Ammon's horn (tissue), 1 donor: ENCODE measurements at regions not wholly inside any gene's neighbourhood (a gene's known extent, or its start where the extent isn't known, plus 50 kb on each side); places are given as distances from the start of the nearest gene placed in this dataset.
"Not testable (repeated sequence)": the region's sequence is repeated elsewhere in the genome, so short reads cannot be mapped to it uniquely, and the experiment has no call there.

Experiments used
- DNase-seq: peaks from one replicate; pipeline ENCODE4 v3.0.0-alpha.2; 2016; ENCODE audit warnings: low spot score

- not testable (repeated sequence) for DNase-seq
These were observed 1009.6 kb downstream of the TMTC2 start for GRCh38 chr12:83696311-83696710.

GRCh38 chr12:83691730-83692129 lies 1005.0 kb downstream of the TMTC2 start:
- DNase-seq = no peak

- no peak for DNase-seq
These were observed 1003.8 kb downstream of the TMTC2 start for GRCh38 chr12:83690465-83690864.

- no peak for DNase-seq
These were observed 1002.6 kb downstream of the TMTC2 start for GRCh38 chr12:83689333-83689732.

- no peak for DNase-seq
These were observed 990.1 kb downstream of the TMTC2 start for GRCh38 chr12:83676781-83677295.

- DNase-seq = no peak
These were observed 980.0 kb downstream of the TMTC2 start for GRCh38 chr12:83666690-83667089.

GRCh38 chr12:83665634-83666218 lies 979.0 kb downstream of the TMTC2 start:
- no peak for DNase-seq

GRCh38 chr12:83664650-83665049 lies 977.9 kb downstream of the TMTC2 start:
- DNase-seq = peak; percentile 5

GRCh38 chr12:83660727-83661358 lies 974.1 kb downstream of the TMTC2 start:
- DNase-seq = no peak

- DNase-seq = no peak
These were observed 972.6 kb downstream of the TMTC2 start for GRCh38 chr12:83659321-83659720.

GRCh38 chr12:83656004-83656403 lies 969.3 kb downstream of the TMTC2 start:
- no peak for DNase-seq

GRCh38 chr12:83642205-83642604 lies 955.5 kb downstream of the TMTC2 start:
- no peak for DNase-seq

- no peak for DNase-seq
These were observed 955.1 kb downstream of the TMTC2 start for GRCh38 chr12:83641789-83642188.

GRCh38 chr12:83634726-83635267 lies 948.1 kb downstream of the TMTC2 start:
- DNase-seq = no peak

- no peak for DNase-seq
These were observed 943.8 kb downstream of the TMTC2 start for GRCh38 chr12:83630526-83630925.

- no peak for DNase-seq
These were observed 943.2 kb downstream of the TMTC2 start for GRCh38 chr12:83629931-83630330.

GRCh38 chr12:83622205-83622604 lies 935.5 kb downstream of the TMTC2 start:
- DNase-seq = no peak

- no peak for DNase-seq
These were observed 933.3 kb downstream of the TMTC2 start for GRCh38 chr12:83619973-83620372.

GRCh38 chr12:83615152-83615551 lies 928.4 kb downstream of the TMTC2 start:
- no peak for DNase-seq

GRCh38 chr12:83613586-83614110 lies 926.9 kb downstream of the TMTC2 start:
- no peak for DNase-seq

- no peak for DNase-seq
These were observed 916.4 kb downstream of the TMTC2 start for GRCh38 chr12:83603106-83603505.

GRCh38 chr12:83575326-83575725 lies 888.6 kb downstream of the TMTC2 start:
- no peak for DNase-seq

- DNase-seq = no peak
These were observed 887.4 kb downstream of the TMTC2 start for GRCh38 chr12:83574142-83574541.
